NCI-H1436 (cell line): ENCODE measurements at regions not wholly inside any gene's neighbourhood (a gene's known extent, or its start where the extent isn't known, plus 50 kb on each side); places are given as distances from the start of the nearest gene placed in this dataset.

Experiments
- DNase-seq: peaks from one replicate; lab custom pipeline; 2025; lab: John Stamatoyannopoulos, UW

- no peak for DNase-seq
Measured at GRCh38 chr2:3062476-3063260, 314.9 kb downstream of the EIPR1 start.

GRCh38 chr2:3060049-3060448, 317.6 kb downstream of the EIPR1 start:
- no peak for DNase-seq

- no peak for DNase-seq
Measured at GRCh38 chr2:3059141-3059925, 318.3 kb downstream of the EIPR1 start.

- no peak for DNase-seq
Measured at GRCh38 chr2:3054066-3054465, 323.6 kb downstream of the EIPR1 start.

GRCh38 chr2:3051266-3051665, 326.4 kb downstream of the EIPR1 start:
- DNase-seq, result no peak

GRCh38 chr2:3046170-3046865, 331.3 kb downstream of the EIPR1 start:
- DNase-seq, result no peak

GRCh38 chr2:3045318-3045921, 332.2 kb downstream of the EIPR1 start:
- DNase-seq, result no peak

- DNase-seq, result no peak
Measured at GRCh38 chr2:3044587-3045317, 332.9 kb downstream of the EIPR1 start.

- no peak for DNase-seq
Measured at GRCh38 chr2:3043726-3044125, 333.9 kb downstream of the EIPR1 start.

GRCh38 chr2:3042601-3043585, 334.7 kb downstream of the EIPR1 start:
- no peak for DNase-seq

GRCh38 chr2:3041841-3042600, 335.6 kb downstream of the EIPR1 start:
- DNase-seq, result no peak

GRCh38 chr2:3041246-3041645, 336.4 kb downstream of the EIPR1 start:
- no peak for DNase-seq

- DNase-seq, result no peak
Measured at GRCh38 chr2:3040496-3041140, 337.0 kb downstream of the EIPR1 start.

GRCh38 chr2:3040066-3040428, 337.6 kb downstream of the EIPR1 start:
- no peak for DNase-seq

GRCh38 chr2:3039188-3040065, 338.2 kb downstream of the EIPR1 start:
- no peak for DNase-seq

GRCh38 chr2:3038636-3039035, 339.0 kb downstream of the EIPR1 start:
- DNase-seq, result no peak

- DNase-seq, result no peak
Measured at GRCh38 chr2:3037196-3038194, 340.1 kb downstream of the EIPR1 start.
